A549 (cell line): ENCODE measurements at regions not wholly inside any gene's neighbourhood (a gene's known extent, or its start where the extent isn't known, plus 50 kb on each side); places are given as distances from the start of the nearest gene placed in this dataset.

Source experiments
- POLR2A ChIP-seq: IDR thresholded peaks from 2 replicates; pipeline ENCODE4 v1.6.1; 2012; ENCODE audit warnings: mild to moderate bottlenecking, low read length
- RNF2 ChIP-seq: fragments of 200-600 bp; sonication (generic); IDR thresholded peaks from 2 replicates; pipeline ENCODE4 v1.6.1; 2016; ENCODE audit warnings: low read depth, mild to moderate bottlenecking, antibody characterized with exemption, moderate library complexity, borderline replicate concordance
- TF ChIP-seq, protein P1 (sequence below): fragments of >200 bp; sonication (Bioruptor Twin); formaldehyde crosslinking; IDR thresholded peaks from 3 replicates; pipeline ENCODE4 v1.5.1; 2016

DNA sequence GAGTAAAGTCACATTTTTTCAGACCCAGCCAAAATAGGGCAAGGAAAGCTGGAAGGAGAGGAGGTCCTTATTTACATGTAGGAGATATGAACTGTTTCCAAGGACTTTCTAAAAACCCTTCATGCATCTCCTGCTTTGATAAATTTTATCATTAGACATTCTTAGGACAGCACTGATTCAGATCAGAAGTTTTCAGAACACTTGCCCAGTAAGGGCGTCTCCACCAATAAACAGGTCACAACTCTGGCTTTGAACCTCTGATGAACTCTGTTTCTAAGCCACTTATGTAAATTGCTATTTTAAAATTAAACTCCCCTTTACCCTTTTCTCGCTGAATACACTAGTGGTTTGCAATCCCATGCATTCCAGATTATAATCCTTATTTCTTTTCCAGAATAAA, 505.3 kb upstream of the SLIT2 start:
- TF ChIP-seq, protein P1, sequence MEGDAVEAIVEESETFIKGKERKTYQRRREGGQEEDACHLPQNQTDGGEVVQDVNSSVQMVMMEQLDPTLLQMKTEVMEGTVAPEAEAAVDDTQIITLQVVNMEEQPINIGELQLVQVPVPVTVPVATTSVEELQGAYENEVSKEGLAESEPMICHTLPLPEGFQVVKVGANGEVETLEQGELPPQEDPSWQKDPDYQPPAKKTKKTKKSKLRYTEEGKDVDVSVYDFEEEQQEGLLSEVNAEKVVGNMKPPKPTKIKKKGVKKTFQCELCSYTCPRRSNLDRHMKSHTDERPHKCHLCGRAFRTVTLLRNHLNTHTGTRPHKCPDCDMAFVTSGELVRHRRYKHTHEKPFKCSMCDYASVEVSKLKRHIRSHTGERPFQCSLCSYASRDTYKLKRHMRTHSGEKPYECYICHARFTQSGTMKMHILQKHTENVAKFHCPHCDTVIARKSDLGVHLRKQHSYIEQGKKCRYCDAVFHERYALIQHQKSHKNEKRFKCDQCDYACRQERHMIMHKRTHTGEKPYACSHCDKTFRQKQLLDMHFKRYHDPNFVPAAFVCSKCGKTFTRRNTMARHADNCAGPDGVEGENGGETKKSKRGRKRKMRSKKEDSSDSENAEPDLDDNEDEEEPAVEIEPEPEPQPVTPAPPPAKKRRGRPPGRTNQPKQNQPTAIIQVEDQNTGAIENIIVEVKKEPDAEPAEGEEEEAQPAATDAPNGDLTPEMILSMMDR: no peak
- TF ChIP-seq RNF2: no peak
- TF ChIP-seq POLR2A: no peak
